GM12878 (cell line): ENCODE measurements at regions not wholly inside any gene's neighbourhood (a gene's known extent, or its start where the extent isn't known, plus 50 kb on each side); places are given as distances from the start of the nearest gene placed in this dataset.
A peak's percentile ranks its signal among the peaks of the same experiment; 100 is the strongest.

ENCODE experiments used
- ATAC-seq: fragments of 200-7000 bp; cut with Tn5 transposase; 3 replicates; pipeline ENCODE4 v1.9.1; 2020; ENCODE audit warnings: mild to moderate bottlenecking, moderate library complexity
- BruUV-seq: library from RNA; stranded (reverse); fragments of 400-500 nt; replicated peaks from 2 replicates; lab custom pipeline; 2021; lab: Mats Ljungman, UMichigan
- CTCF ChIA-PET: fragments of 300-600 bp; sonication (Branson Sonifier 250); formaldehyde crosslinking; extraction: SDS; loops from one replicate; lab custom pipeline; 2021; ENCODE audit warnings: inconsistent platforms; lab: Yijun Ruan, JAX
- POLR2A ChIA-PET: fragments of 350-600 bp; formaldehyde crosslinking; extraction: SDS; loops from one replicate; lab custom pipeline; 2021; ENCODE audit warnings: inconsistent platforms; lab: Charles Lee
- RAD21 ChIA-PET: fragments of 300-600 bp; sonication (Branson Sonifier 250); formaldehyde crosslinking; loops from one replicate; lab custom pipeline; 2023; ENCODE audit warnings: antibody characterized with exemption; ENCODE audit not compliant: unreplicated experiment; lab: Charles Lee
- SMC1A ChIA-PET: fragments of 300-600 bp; sonication (Branson Sonifier 250); formaldehyde crosslinking; loops from one replicate; lab custom pipeline; 2023; ENCODE audit not compliant: unreplicated experiment, uncharacterized antibody; lab: Charles Lee
- DNase-seq: peaks from one replicate; pipeline ENCODE4 v3.0.0-alpha.2; 2011; ENCODE audit warnings: low read depth, low spot score
- FAIRE-seq: peaks from 3 replicates; lab custom pipeline; 2011; peaks lifted over from hg19 to GRCh38; lab: Jason Lieb, UNC
- H2AFZ ChIP-seq: 2 replicates; pipeline ENCODE4 v1.6.0; 2011; ENCODE audit warnings: low read depth, low read length, control low read depth; ENCODE audit not compliant: control insufficient read depth
- H3K27ac ChIP-seq: 2 replicates; pipeline ENCODE4 v1.5.1; 2011; ENCODE audit warnings: control low read depth; ENCODE audit not compliant: control insufficient read depth, insufficient read depth
- H3K27me3 ChIP-seq, 2 experiments: replicated peaks in 1 of 2; 2 replicates each; pipeline versions ENCODE4 v1.6.0 to v1.6.1; 2011; ENCODE audit warnings: low read length in 1 of 2; ENCODE audit not compliant: control insufficient read depth in 2 of 2, insufficient read depth in 2 of 2
- H3K36me3 ChIP-seq, 2 experiments: 2 replicates each; pipeline ENCODE4 v1.5.1; 2011; ENCODE audit warnings: low read length in 1 of 2; ENCODE audit not compliant: control insufficient read depth in 2 of 2, insufficient read depth in 2 of 2
- H3K4me1 ChIP-seq: 2 replicates; pipeline ENCODE4 v1.6.1; 2011; ENCODE audit warnings: mild to moderate bottlenecking, low read length, moderate library complexity, mixed read lengths; ENCODE audit not compliant: control insufficient read depth, insufficient read depth
- H3K4me2 ChIP-seq: 2 replicates; pipeline ENCODE4 v1.6.0; 2011; ENCODE audit warnings: control low read depth; ENCODE audit not compliant: control insufficient read depth, insufficient read depth
- H3K4me3 ChIP-seq: fragments of 200-600 bp; sonication (generic); 2 replicates; pipeline ENCODE4 v1.5.1; 2016
- H3K79me2 ChIP-seq: 2 replicates; pipeline ENCODE4 v1.6.0; 2011; ENCODE audit warnings: low read length; ENCODE audit not compliant: control insufficient read depth, insufficient read depth
- H3K9ac ChIP-seq: 2 replicates; pipeline ENCODE4 v1.8.0; 2011; ENCODE audit warnings: low read length, control low read depth, mixed read lengths; ENCODE audit not compliant: control insufficient read depth, insufficient read depth
- H3K9me3 ChIP-seq: replicated peaks from 3 replicates; pipeline ENCODE4 v1.5.1; 2011; ENCODE audit warnings: mild to moderate bottlenecking, low read length; ENCODE audit not compliant: control insufficient read depth, insufficient read depth
- H4K20me1 ChIP-seq: 2 replicates; pipeline ENCODE4 v1.6.0; 2011; ENCODE audit not compliant: control insufficient read depth, insufficient read depth
- HDAC2 ChIP-seq: fragments of 200-600 bp; sonication (generic); IDR thresholded peaks from 2 replicates; pipeline ENCODE4 v1.6.1; 2017
- HDAC6 ChIP-seq: fragments of 200-600 bp; sonication (generic); IDR thresholded peaks from one replicate; pipeline ENCODE4 v1.8.0; 2017; ENCODE audit warnings: antibody characterized with exemption; ENCODE audit not compliant: unreplicated experiment
- NBN ChIP-seq: fragments of 450-650 bp; IDR thresholded peaks from 2 replicates; pipeline ENCODE4 v1.6.1; 2016
- RB1 ChIP-seq: fragments of 450-650 bp; formaldehyde crosslinking; IDR thresholded peaks from 2 replicates; pipeline ENCODE4 v1.6.1; 2017; ENCODE audit warnings: mild to moderate bottlenecking, borderline replicate concordance
- RELA ChIP-seq: fragments of 450-650 bp; IDR thresholded peaks from 2 replicates; pipeline ENCODE4 v1.8.0; 2014; ENCODE audit warnings: borderline replicate concordance; ENCODE audit not compliant: partially characterized antibody
- SPI1 ChIP-seq: IDR thresholded peaks from 2 replicates; pipeline ENCODE4 v1.6.1; 2011; ENCODE audit warnings: low read depth, mild to moderate bottlenecking, low read length, moderate library complexity, borderline replicate concordance; ENCODE audit not compliant: insufficient read depth
- STAT1 ChIP-seq: fragments of 450-650 bp; conservative IDR thresholded peaks from 2 replicates; pipeline ENCODE4 v1.6.1; 2014; ENCODE audit warnings: antibody characterized with exemption, mild to moderate bottlenecking
- ZBED1 ChIP-seq: IDR thresholded peaks from 2 replicates; pipeline ENCODE4 v1.6.1; 2016; ENCODE audit warnings: borderline replicate concordance
- ZNF274 ChIP-seq: IDR thresholded peaks from one replicate; pipeline ENCODE4 v1.8.0; 2011; ENCODE audit not compliant: insufficient read length, insufficient read depth
- WGBS: methylation state at CpG from one replicate; pipeline ENCODE4 v1.1.6; 2016; ENCODE audit warnings: low lambda C conversion rate; ENCODE audit not compliant: insufficient replicate concordance, insufficient coverage; ENCODE audit errors: missing lambda C conversion rate; 5-methylcytosine and 5-hydroxymethylcytosine counted together
- in situ Hi-C: fragments of 300-500 bp; cut with MboI; formaldehyde crosslinking; loops from 9 replicates; pipeline ENCODE4 v1.14.3; 2018; ENCODE audit warnings: mixed read lengths
- intact Hi-C: fragments of 100-400 bp; cut with micrococcal nuclease; formaldehyde crosslinking; loops from one replicate; pipeline ENCODE4 v1.14.2; 2022; ENCODE audit not compliant: unreplicated experiment
- TF ChIP-seq, protein P1 (sequence below): fragments of 450-650 bp; IDR thresholded peaks from 2 replicates; pipeline ENCODE4 v1.6.1; 2017; ENCODE audit warnings: mild to moderate bottlenecking, moderate library complexity
- TF ChIP-seq, protein P2 (sequence below): fragments of 450-650 bp; IDR thresholded peaks from 2 replicates; pipeline ENCODE4 v1.6.1; 2017; ENCODE audit warnings: antibody characterized with exemption, mild to moderate bottlenecking, moderate library complexity

DNA sequence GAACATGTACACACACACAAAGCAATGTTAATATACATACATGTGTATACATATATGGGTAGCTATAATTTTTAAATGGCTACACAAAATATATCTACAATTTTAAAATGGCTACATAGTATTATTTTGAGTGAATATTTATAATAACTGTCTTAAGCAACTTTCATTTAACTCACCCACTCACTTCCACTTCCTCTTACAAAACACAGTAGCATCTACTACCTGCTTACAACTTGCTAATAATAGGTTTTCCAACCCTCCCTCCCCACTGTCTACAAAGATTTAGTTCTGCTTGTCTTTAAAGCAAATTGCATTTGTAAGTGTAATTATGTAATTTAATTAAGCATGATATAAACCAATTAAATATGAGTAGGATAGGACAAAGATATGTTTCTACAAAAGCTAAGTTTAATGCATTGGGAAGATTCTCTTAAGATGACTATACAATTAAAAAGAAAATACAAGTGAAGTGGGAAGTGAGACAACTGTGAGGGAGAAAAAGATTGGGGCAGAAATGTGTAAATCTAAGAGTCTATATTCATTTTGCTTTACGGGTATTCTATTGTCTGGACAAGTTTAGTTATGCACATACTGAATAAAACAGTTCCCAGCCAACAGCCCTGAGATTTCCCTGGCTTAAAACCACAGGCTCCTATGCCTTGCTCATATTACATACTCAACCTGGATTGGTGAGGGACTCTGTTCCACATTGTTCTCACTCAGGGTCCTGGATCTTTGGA is 583.1 kb downstream of the EFNB2 start:
- intact Hi-C loops = no loop called here
- H3K27me3 ChIP-seq = no peaks in the 10 kb centered on the region
- in situ Hi-C loops = no loop called here
- RAD21 ChIA-PET = no interaction called here
- TF ChIP-seq NBN (no peak), HDAC6 (no peak), STAT1 (no peak), SPI1 (peak; percentile 83), RB1 (no peak)
- TF ChIP-seq, all 136 proteins: peak for 1
- BruUV-seq = no TSS peak
- FAIRE-seq (no peak), ATAC-seq (peak; percentile 49; the same call in 2 of the 3 replicates), DNase-seq (no peak)
- Histone ChIP-seq H3K36me3 (no peaks in the 10 kb centered on the region), H4K20me1 (no peaks in the 10 kb centered on the region), H3K4me1 (no peaks in the 10 kb centered on the region), H3K4me2 (no peak overlapping the region), H3K9me3 (no peaks in the 10 kb centered on the region), H2AFZ (no peak overlapping the region), H3K79me2 (no peaks in the 10 kb centered on the region), H3K9ac (no peak overlapping the region), H3K27ac (no peak overlapping the region), H3K4me3 (no peak overlapping the region)
- ChIA-PET POLR2A (no interaction called here), CTCF (no interaction called here), SMC1A (interaction anchor here (1.0 kb wide), 1 partner anchor 22 kb away, joined by 4 read pairs; no protein-coding TSS in a partner anchor)
- 0% methylated on average over 1 of the region's 1 CpG for WGBS

DNA sequence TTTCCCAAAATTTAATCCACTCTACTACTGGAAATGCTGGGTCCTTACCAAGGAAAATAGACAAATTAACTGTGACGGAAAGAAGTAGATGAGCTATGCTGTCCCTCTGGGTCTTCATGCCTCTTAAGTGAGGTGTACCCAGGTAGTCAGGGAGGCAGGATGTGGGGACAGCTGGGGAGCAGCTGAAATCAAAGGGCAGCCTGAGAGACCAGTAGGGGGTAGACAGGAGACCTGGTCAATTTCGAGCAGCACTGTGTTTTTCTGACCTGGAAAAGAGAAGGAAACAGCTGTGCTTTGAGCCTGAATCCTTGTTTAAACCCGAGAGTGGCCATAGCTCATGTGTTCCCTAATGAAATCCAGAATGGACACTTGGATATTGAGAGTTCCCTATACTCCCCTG is 587.3 kb downstream of the EFNB2 start:
- Histone ChIP-seq H3K9ac (no peak overlapping the region), H4K20me1 (no peaks in the 10 kb centered on the region), H3K4me2 (no peak overlapping the region), H2AFZ (no peak overlapping the region), H3K4me1 (no peaks in the 10 kb centered on the region), H3K27ac (no peak overlapping the region), H3K4me3 (no peak overlapping the region), H3K79me2 (no peaks in the 10 kb centered on the region), H3K9me3 (no peaks in the 10 kb centered on the region), H3K36me3 (no peaks in the 10 kb centered on the region), H3K27me3 (no peaks in the 10 kb centered on the region)
- no TSS peak for BruUV-seq
- ATAC-seq (no peak), FAIRE-seq (no peak), DNase-seq (no peak)
- ChIA-PET SMC1A (interaction anchor here (0.6 kb wide), 1 partner anchor 322 kb away, joined by 3 read pairs; no protein-coding TSS in a partner anchor), CTCF (interaction anchor here (0.7 to 1.4 kb wide), 2 partner anchors 15 to 577 kb away, joined by 3 to 5 read pairs; no protein-coding TSS in a partner anchor), POLR2A (no interaction called here), RAD21 (no interaction called here)
- in situ Hi-C loops (no loop called here), intact Hi-C loops (no loop called here)
- WGBS = 20% methylated on average over 3 of the region's 3 CpGs
- TF ChIP-seq, protein P1, sequence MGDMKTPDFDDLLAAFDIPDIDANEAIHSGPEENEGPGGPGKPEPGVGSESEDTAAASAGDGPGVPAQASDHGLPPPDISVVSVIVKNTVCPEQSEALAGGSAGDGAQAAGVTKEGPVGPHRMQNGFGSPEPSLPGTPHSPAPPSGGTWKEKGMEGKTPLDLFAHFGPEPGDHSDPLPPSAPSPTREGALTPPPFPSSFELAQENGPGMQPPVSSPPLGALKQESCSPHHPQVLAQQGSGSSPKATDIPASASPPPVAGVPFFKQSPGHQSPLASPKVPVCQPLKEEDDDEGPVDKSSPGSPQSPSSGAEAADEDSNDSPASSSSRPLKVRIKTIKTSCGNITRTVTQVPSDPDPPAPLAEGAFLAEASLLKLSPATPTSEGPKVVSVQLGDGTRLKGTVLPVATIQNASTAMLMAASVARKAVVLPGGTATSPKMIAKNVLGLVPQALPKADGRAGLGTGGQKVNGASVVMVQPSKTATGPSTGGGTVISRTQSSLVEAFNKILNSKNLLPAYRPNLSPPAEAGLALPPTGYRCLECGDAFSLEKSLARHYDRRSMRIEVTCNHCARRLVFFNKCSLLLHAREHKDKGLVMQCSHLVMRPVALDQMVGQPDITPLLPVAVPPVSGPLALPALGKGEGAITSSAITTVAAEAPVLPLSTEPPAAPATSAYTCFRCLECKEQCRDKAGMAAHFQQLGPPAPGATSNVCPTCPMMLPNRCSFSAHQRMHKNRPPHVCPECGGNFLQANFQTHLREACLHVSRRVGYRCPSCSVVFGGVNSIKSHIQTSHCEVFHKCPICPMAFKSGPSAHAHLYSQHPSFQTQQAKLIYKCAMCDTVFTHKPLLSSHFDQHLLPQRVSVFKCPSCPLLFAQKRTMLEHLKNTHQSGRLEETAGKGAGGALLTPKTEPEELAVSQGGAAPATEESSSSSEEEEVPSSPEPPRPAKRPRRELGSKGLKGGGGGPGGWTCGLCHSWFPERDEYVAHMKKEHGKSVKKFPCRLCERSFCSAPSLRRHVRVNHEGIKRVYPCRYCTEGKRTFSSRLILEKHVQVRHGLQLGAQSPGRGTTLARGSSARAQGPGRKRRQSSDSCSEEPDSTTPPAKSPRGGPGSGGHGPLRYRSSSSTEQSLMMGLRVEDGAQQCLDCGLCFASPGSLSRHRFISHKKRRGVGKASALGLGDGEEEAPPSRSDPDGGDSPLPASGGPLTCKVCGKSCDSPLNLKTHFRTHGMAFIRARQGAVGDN = no peak
- TF ChIP-seq ZBED1 = no peak
- no peak for TF ChIP-seq ZNF274
- no peak for TF ChIP-seq RELA
- TF ChIP-seq HDAC2 = no peak
- TF ChIP-seq, protein P2, sequence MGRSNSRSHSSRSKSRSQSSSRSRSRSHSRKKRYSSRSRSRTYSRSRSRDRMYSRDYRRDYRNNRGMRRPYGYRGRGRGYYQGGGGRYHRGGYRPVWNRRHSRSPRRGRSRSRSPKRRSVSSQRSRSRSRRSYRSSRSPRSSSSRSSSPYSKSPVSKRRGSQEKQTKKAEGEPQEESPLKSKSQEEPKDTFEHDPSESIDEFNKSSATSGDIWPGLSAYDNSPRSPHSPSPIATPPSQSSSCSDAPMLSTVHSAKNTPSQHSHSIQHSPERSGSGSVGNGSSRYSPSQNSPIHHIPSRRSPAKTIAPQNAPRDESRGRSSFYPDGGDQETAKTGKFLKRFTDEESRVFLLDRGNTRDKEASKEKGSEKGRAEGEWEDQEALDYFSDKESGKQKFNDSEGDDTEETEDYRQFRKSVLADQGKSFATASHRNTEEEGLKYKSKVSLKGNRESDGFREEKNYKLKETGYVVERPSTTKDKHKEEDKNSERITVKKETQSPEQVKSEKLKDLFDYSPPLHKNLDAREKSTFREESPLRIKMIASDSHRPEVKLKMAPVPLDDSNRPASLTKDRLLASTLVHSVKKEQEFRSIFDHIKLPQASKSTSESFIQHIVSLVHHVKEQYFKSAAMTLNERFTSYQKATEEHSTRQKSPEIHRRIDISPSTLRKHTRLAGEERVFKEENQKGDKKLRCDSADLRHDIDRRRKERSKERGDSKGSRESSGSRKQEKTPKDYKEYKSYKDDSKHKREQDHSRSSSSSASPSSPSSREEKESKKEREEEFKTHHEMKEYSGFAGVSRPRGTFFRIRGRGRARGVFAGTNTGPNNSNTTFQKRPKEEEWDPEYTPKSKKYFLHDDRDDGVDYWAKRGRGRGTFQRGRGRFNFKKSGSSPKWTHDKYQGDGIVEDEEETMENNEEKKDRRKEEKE = no peak
